ENCODE measurements at regions not wholly inside any gene's neighbourhood (a gene's known extent, or its start where the extent isn't known, plus 50 kb on each side); places are given as distances from the start of the nearest gene placed in this dataset.

- no peak for TF ChIP-seq KAT7 (CRISPR knock-in tag; IDR thresholded peaks at IDR 0.05; ENCODE audit: borderline replicate concordance)
- no peak for TF ChIP-seq ZNF671 (CRISPR knock-in tag; IDR thresholded peaks at IDR 0.05)
- no peak for TF ChIP-seq GTF2I (CRISPR knock-in tag; conservative IDR thresholded peaks at IDR 0.05)
- TF ChIP-seq RELA (CRISPR knock-in tag; IDR thresholded peaks at IDR 0.05; ENCODE audit: borderline replicate concordance) = no peak
- TF ChIP-seq ATF1 (CRISPR knock-in tag; IDR thresholded peaks at IDR 0.05) = no peak
These were observed 115.3 kb upstream of the SLC5A12 start (continued) for GRCh38 chr11:26837154-26837553.

- no peaks in the 10 kb centered on the region for H3K9me3 Mint-ChIP-seq
- H3K4me3 Mint-ChIP-seq = no peak overlapping the region
- DNase-seq (ENCODE audit: low spot score) (no peak), ATAC-seq (peak; percentile 62)
- H3K27me3 Mint-ChIP-seq (ENCODE audit: low read depth) = no peaks in the 10 kb centered on the region
- no peaks in the 10 kb centered on the region for H3K4me1 Mint-ChIP-seq
- H3K36me3 Mint-ChIP-seq = no peaks in the 10 kb centered on the region
- ChIA-PET POLR2A (no interaction called here), CTCF (no interaction called here)
- no peak for TF ChIP-seq JAZF1 (CRISPR knock-in tag; IDR thresholded peaks at IDR 0.05)
- no peak for TF ChIP-seq FOXJ3 (CRISPR knock-in tag; IDR thresholded peaks at IDR 0.05; ENCODE audit: borderline replicate concordance)
- no peak for TF ChIP-seq E2F4 (CRISPR knock-in tag; IDR thresholded peaks at IDR 0.05; ENCODE audit: borderline replicate concordance, low read depth)
- TF ChIP-seq FOXP1 (CRISPR knock-in tag; IDR thresholded peaks at IDR 0.05; ENCODE audit: borderline replicate concordance) = no peak
- no peak for TF ChIP-seq ATF2 (CRISPR knock-in tag; IDR thresholded peaks at IDR 0.05; ENCODE audit: borderline replicate concordance, low read depth)
- TF ChIP-seq CREB1 (CRISPR knock-in tag; IDR thresholded peaks at IDR 0.05) = no peak
- TF ChIP-seq CBFB (CRISPR knock-in tag; IDR thresholded peaks at IDR 0.05; ENCODE audit: low read depth) = no peak
- no peak overlapping the region for H3K27ac Mint-ChIP-seq
These were observed 118.2 kb upstream of the SLC5A12 start for GRCh38 chr11:26839911-26840698.

GRCh38 chr11:26841818-26842473 lies 120.1 kb upstream of the SLC5A12 start:
- H3K4me3 Mint-ChIP-seq = no peak overlapping the region
- ATAC-seq = no peak
- no peak overlapping the region for H3K27ac Mint-ChIP-seq
- no peaks in the 10 kb centered on the region for H3K9me3 Mint-ChIP-seq
- CTCF ChIA-PET = no interaction called here
- no peaks in the 10 kb centered on the region for H3K27me3 Mint-ChIP-seq (ENCODE audit: low read depth)
- H3K36me3 Mint-ChIP-seq = no peaks in the 10 kb centered on the region
- peaks cover 4% of the 10 kb centered on the region; the same call in 1 of the 2 replicates for H3K4me1 Mint-ChIP-seq
- POLR2A ChIA-PET = no interaction called here
- no peak for TF ChIP-seq NFYB (CRISPR knock-in tag; conservative IDR thresholded peaks at IDR 0.05; ENCODE audit: low read depth)
- TF ChIP-seq ZBTB43 (CRISPR knock-in tag; IDR thresholded peaks at IDR 0.05) = no peak
- TF ChIP-seq NR1H2 (CRISPR knock-in tag; IDR thresholded peaks at IDR 0.05) = no peak
- TF ChIP-seq IRF1 (CRISPR knock-in tag; IDR thresholded peaks at IDR 0.05) = no peak
- TF ChIP-seq ZNF317 (CRISPR knock-in tag; IDR thresholded peaks at IDR 0.05; ENCODE audit: borderline replicate concordance, low read depth) = no peak
- no peak for TF ChIP-seq NFE2L1 (CRISPR knock-in tag; IDR thresholded peaks at IDR 0.05)
- no peak for TF ChIP-seq TEAD1 (CRISPR knock-in tag; IDR thresholded peaks at IDR 0.05)
- DNase-seq (ENCODE audit: low spot score) = no peak

Measured in WTC11 (cell line).